ENCODE measurements at regions not wholly inside any gene's neighbourhood (a gene's known extent, or its start where the extent isn't known, plus 50 kb on each side); places are given as distances from the start of the nearest gene placed in this dataset.
"Not testable (repeated sequence)": the region's sequence is repeated elsewhere in the genome, so short reads cannot be mapped to it uniquely, and the experiment has no call there.

GRCh38 chr3:196133869-196134268 lies 52.0 kb upstream of the TFRC start:
- not testable (repeated sequence) for TF ChIP-seq CTCF, EZH2 (IDR thresholded peaks at IDR 0.05)
